ENCODE measurements at regions not wholly inside any gene's neighbourhood (a gene's known extent, or its start where the extent isn't known, plus 50 kb on each side); places are given as distances from the start of the nearest gene placed in this dataset.

DNA sequence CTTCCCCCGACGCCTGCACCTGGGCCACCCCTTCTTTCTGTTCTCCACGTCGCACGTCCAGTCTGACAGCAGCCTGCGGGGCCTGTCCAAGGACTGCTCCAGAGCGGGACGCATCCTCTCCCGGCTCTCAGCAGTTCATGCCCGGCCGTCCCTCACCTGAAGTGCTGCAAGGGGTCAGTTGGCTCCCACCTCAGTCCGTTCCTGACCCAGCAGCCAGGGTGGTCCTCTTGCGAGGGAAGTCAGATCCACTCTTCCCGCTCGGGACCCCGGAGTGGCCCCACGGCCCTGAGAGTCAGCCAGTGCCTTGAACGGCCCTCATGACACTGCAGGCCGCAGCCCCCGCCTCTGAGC is 249.7 kb upstream of the IRX4 start:
- Histone ChIP-seq H3K9me3 (ENCODE audit: insufficient read depth, low read depth, low read length) (no peaks in the 10 kb centered on the region), H3K4me1 (ENCODE audit: insufficient read depth, low read length) (no peaks in the 10 kb centered on the region; the same call in 1 of the 2 replicates), H3K9ac (ENCODE audit: low read depth, low read length) (no peak overlapping the region), H3K27me3 (ENCODE audit: insufficient read depth, low read length) (no peaks in the 10 kb centered on the region), H3K27ac (ENCODE audit: low read length) (no peak overlapping the region), H3K4me3 (ENCODE audit: low read length) (no peak overlapping the region), H3K36me3 (ENCODE audit: insufficient read depth, low read depth, low read length) (no peaks in the 10 kb centered on the region)

DNA sequence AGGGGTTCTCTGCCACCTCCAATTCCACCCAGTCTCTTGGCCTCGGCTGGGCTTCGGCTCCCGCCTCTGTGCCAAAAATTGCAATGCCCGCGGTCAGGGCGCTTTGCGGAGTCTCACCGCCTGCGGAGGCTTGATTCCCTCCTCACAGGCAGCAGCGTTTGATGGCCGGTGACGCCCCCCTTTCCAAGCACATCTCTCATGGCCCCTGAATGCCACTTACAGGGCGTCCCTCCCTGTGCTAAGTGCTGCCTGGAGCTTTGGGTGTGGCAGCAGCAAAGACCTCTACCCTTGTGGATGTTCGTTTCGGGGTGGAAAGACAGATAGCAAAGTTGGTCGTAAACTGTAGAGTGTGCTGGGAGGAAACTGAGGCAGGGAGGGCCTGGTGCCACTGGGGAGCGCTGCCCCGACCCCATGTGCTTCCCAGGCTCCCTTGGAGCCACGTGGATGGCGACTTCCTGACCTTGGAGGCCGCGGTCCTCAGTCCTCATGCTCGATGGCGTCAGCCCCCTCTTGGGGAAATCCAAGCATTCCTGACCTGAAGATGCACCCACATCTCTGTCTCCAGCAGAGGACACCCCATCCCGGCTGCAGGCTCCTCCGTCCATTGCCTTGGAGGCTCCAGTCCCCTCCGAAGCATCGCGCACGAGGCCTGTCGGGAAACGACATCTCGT is 249.2 kb upstream of the IRX4 start:
- no peaks in the 10 kb centered on the region for H3K27me3 ChIP-seq (ENCODE audit: insufficient read depth, low read length)
- no peak overlapping the region for H3K9ac ChIP-seq (ENCODE audit: low read depth, low read length)
- H3K36me3 ChIP-seq (ENCODE audit: insufficient read depth, low read depth, low read length) = no peaks in the 10 kb centered on the region
- no peak overlapping the region for H3K27ac ChIP-seq (ENCODE audit: low read length)
- H3K4me1 ChIP-seq (ENCODE audit: insufficient read depth, low read length) = no peaks in the 10 kb centered on the region; the same call in 1 of the 2 replicates
- no peaks in the 10 kb centered on the region for H3K9me3 ChIP-seq (ENCODE audit: insufficient read depth, low read depth, low read length)
- H3K4me3 ChIP-seq (ENCODE audit: low read length) = no peak overlapping the region

- no peak overlapping the region for H3K27ac ChIP-seq (ENCODE audit: low read length)
Measured at GRCh38 chr5:2131196-2131595, 248.5 kb upstream of the IRX4 start.

GRCh38 chr5:2130361-2130760 is 247.6 kb upstream of the IRX4 start:
- Histone ChIP-seq H3K36me3 (ENCODE audit: insufficient read depth, low read depth, low read length) (no peaks in the 10 kb centered on the region), H3K27ac (ENCODE audit: low read length) (no peak overlapping the region), H3K4me1 (ENCODE audit: insufficient read depth, low read length) (no peaks in the 10 kb centered on the region; the same call in 1 of the 2 replicates), H3K9ac (ENCODE audit: low read depth, low read length) (no peak overlapping the region), H3K27me3 (ENCODE audit: insufficient read depth, low read length) (no peaks in the 10 kb centered on the region), H3K9me3 (ENCODE audit: insufficient read depth, low read depth, low read length) (no peaks in the 10 kb centered on the region), H3K4me3 (ENCODE audit: low read length) (no peak overlapping the region)

More at GRCh38 chr5:2131196-2131595, 248.5 kb upstream of the IRX4 start:
- Histone ChIP-seq H3K36me3 (ENCODE audit: insufficient read depth, low read depth, low read length) (no peaks in the 10 kb centered on the region), H3K9ac (ENCODE audit: low read depth, low read length) (no peak overlapping the region), H3K4me1 (ENCODE audit: insufficient read depth, low read length) (no peaks in the 10 kb centered on the region; the same call in 1 of the 2 replicates), H3K27me3 (ENCODE audit: insufficient read depth, low read length) (no peaks in the 10 kb centered on the region), H3K9me3 (ENCODE audit: insufficient read depth, low read depth, low read length) (no peaks in the 10 kb centered on the region), H3K4me3 (ENCODE audit: low read length) (no peak overlapping the region)

DNA sequence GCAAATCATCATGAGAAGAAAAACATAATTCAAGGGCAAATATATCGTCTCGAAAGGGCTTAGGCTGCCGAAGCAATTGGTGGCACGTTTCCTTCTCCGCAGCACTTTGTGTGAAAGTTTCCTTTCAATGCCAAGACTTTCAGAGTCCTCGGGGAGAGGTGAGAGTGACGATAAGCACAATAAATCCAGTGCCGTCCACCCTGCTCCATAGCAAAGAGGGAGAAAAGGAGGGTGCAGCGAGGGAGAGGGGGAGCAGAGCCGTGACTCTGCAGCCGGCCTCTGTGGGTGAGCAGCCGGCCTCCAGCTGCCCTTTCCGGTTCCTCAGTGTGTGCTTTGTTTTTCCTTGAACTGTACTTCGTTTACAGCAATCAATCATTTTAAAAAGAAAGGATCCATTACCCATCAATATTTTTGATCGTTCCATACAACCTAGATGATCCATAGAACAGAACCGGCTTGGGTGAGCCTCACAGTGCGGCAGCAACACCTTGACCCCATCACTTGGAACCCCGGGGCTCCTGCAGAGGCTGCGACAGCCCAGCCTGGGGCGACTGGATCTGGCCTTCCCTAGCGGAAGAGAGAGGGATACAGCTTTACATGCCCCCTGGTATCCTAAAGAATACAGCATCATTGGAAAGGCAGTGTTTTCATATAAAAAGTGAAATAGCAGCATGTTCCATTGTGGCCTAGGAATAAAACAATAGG is 247.0 kb upstream of the IRX4 start:
- Histone ChIP-seq H3K27ac (ENCODE audit: low read length) (no peak overlapping the region), H3K36me3 (ENCODE audit: insufficient read depth, low read depth, low read length) (no peaks in the 10 kb centered on the region), H3K9me3 (ENCODE audit: insufficient read depth, low read depth, low read length) (no peaks in the 10 kb centered on the region), H3K4me3 (ENCODE audit: low read length) (no peak overlapping the region), H3K4me1 (ENCODE audit: insufficient read depth, low read length) (no peaks in the 10 kb centered on the region; the same call in 1 of the 2 replicates), H3K27me3 (ENCODE audit: insufficient read depth, low read length) (no peaks in the 10 kb centered on the region), H3K9ac (ENCODE audit: low read depth, low read length) (no peak overlapping the region)

GRCh38 chr5:2128686-2129355 is 246.1 kb upstream of the IRX4 start:
- Histone ChIP-seq H3K4me3 (ENCODE audit: low read length) (no peak overlapping the region), H3K9ac (ENCODE audit: low read depth, low read length) (no peak overlapping the region), H3K9me3 (ENCODE audit: insufficient read depth, low read depth, low read length) (no peaks in the 10 kb centered on the region), H3K36me3 (ENCODE audit: insufficient read depth, low read depth, low read length) (no peaks in the 10 kb centered on the region), H3K27ac (ENCODE audit: low read length) (no peak overlapping the region), H3K4me1 (ENCODE audit: insufficient read depth, low read length) (no peaks in the 10 kb centered on the region; the same call in 1 of the 2 replicates), H3K27me3 (ENCODE audit: insufficient read depth, low read length) (no peaks in the 10 kb centered on the region)

GRCh38 chr5:2126512-2126911 is 243.8 kb upstream of the IRX4 start:
- Histone ChIP-seq H3K9ac (ENCODE audit: low read depth, low read length) (no peak overlapping the region), H3K4me3 (ENCODE audit: low read length) (no peak overlapping the region), H3K27ac (ENCODE audit: low read length) (no peak overlapping the region), H3K27me3 (ENCODE audit: insufficient read depth, low read length) (no peaks in the 10 kb centered on the region), H3K4me1 (ENCODE audit: insufficient read depth, low read length) (no peaks in the 10 kb centered on the region; the same call in 1 of the 2 replicates), H3K9me3 (ENCODE audit: insufficient read depth, low read depth, low read length) (no peaks in the 10 kb centered on the region), H3K36me3 (ENCODE audit: insufficient read depth, low read depth, low read length) (no peaks in the 10 kb centered on the region)

DNA sequence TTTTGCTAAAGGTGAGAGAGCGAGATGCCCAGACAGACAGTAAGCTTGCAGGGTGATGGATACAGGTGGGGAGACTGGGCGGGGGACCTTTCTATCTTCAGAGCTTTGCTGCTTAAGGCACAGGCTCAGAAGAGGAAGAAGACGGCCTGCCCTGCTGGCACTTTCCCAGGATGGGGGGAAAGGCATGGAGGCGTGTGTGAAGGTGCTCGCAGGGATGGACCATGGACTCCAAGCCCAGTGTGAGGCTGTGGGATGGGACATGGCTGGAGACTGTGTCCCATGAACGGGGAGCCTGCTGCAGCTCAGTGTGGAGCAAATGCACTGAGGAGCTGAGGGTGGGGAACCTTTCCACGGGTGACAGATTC is 243.2 kb upstream of the IRX4 start:
- Histone ChIP-seq H3K27ac (ENCODE audit: low read length) (no peak overlapping the region), H3K9me3 (ENCODE audit: insufficient read depth, low read depth, low read length) (no peaks in the 10 kb centered on the region), H3K36me3 (ENCODE audit: insufficient read depth, low read depth, low read length) (no peaks in the 10 kb centered on the region), H3K4me3 (ENCODE audit: low read length) (no peak overlapping the region), H3K4me1 (ENCODE audit: insufficient read depth, low read length) (no peaks in the 10 kb centered on the region; the same call in 1 of the 2 replicates), H3K27me3 (ENCODE audit: insufficient read depth, low read length) (no peaks in the 10 kb centered on the region), H3K9ac (ENCODE audit: low read depth, low read length) (no peak overlapping the region)

GRCh38 chr5:2125171-2125900 is 242.6 kb upstream of the IRX4 start:
- no peaks in the 10 kb centered on the region for H3K36me3 ChIP-seq (ENCODE audit: insufficient read depth, low read depth, low read length)
- H3K27me3 ChIP-seq (ENCODE audit: insufficient read depth, low read length) = no peaks in the 10 kb centered on the region
- H3K9me3 ChIP-seq (ENCODE audit: insufficient read depth, low read depth, low read length) = peaks cover 3% of the 10 kb centered on the region; the same call in 1 of the 2 replicates
- no peak overlapping the region for H3K9ac ChIP-seq (ENCODE audit: low read depth, low read length)
- H3K27ac ChIP-seq (ENCODE audit: low read length) = no peak overlapping the region
- no peak overlapping the region for H3K4me3 ChIP-seq (ENCODE audit: low read length)
- H3K4me1 ChIP-seq (ENCODE audit: insufficient read depth, low read length) = no peaks in the 10 kb centered on the region; the same call in 1 of the 2 replicates

DNA sequence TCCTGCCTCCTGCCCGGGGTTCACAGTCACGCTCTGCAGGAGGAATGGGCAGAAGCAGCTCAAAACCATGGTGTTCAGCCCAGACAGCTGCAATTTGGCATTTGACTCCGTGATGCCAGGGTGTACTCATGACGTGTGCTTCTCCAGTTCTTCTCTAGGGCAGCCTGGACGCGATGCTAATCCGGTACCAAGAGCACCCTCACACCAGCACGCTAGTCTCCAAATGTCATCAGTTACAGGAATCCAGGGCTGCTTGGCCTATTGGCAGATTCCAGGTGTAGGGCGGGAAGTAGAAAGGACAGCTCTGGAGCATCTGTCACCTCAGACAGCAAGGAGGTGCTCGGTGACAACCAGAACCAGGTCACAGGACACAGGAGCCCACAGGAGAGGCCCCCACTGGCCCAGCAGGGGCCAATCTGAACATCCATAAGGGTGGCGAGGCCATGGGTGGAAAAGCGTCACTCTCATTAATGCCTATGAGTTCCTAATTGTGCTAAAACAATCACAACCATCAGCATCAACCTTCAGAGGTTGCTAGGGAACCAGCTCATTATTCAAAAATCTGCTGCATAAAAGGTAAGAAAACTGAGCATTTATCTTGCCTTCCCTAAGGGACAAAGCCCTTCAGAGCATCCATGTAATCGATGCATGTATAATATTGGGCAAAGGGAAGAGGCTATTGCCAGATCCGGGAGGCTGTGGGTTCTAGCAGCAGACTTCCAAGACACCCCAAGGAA is 241.9 kb upstream of the IRX4 start:
- H3K4me3 ChIP-seq (ENCODE audit: low read length) = no peak overlapping the region
- no peak overlapping the region for H3K27ac ChIP-seq (ENCODE audit: low read length)
- no peaks in the 10 kb centered on the region for H3K36me3 ChIP-seq (ENCODE audit: insufficient read depth, low read depth, low read length)
- H3K9ac ChIP-seq (ENCODE audit: low read depth, low read length) = no peak overlapping the region
- no peaks in the 10 kb centered on the region for H3K27me3 ChIP-seq (ENCODE audit: insufficient read depth, low read length)
- H3K9me3 ChIP-seq (ENCODE audit: insufficient read depth, low read depth, low read length) = peaks cover 3% of the 10 kb centered on the region; the same call in 1 of the 2 replicates
- H3K4me1 ChIP-seq (ENCODE audit: insufficient read depth, low read length) = no peaks in the 10 kb centered on the region; the same call in 1 of the 2 replicates

GRCh38 chr5:2123874-2124273 is 241.1 kb upstream of the IRX4 start:
- Histone ChIP-seq H3K4me1 (ENCODE audit: insufficient read depth, low read length) (no peaks in the 10 kb centered on the region; the same call in 1 of the 2 replicates), H3K4me3 (ENCODE audit: low read length) (no peak overlapping the region), H3K36me3 (ENCODE audit: insufficient read depth, low read depth, low read length) (no peaks in the 10 kb centered on the region), H3K9me3 (ENCODE audit: insufficient read depth, low read depth, low read length) (peaks cover 3% of the 10 kb centered on the region; the same call in 1 of the 2 replicates), H3K9ac (ENCODE audit: low read depth, low read length) (no peak overlapping the region), H3K27me3 (ENCODE audit: insufficient read depth, low read length) (no peaks in the 10 kb centered on the region), H3K27ac (ENCODE audit: low read length) (no peak overlapping the region)

Measured in iPS-20b (cell line).